ENCODE measurements at regions not wholly inside any gene's neighbourhood (a gene's known extent, or its start where the extent isn't known, plus 50 kb on each side); places are given as distances from the start of the nearest gene placed in this dataset.
"Not testable (repeated sequence)": the region's sequence is repeated elsewhere in the genome, so short reads cannot be mapped to it uniquely, and the experiment has no call there.

GRCh38 chr20:54324652-54325285 lies 116.9 kb downstream of the PFDN4 start:
- DNase-seq = no peak

GRCh38 chr20:54335299-54335698 lies 127.4 kb downstream of the PFDN4 start:
- DNase-seq = no peak

GRCh38 chr20:54337144-54337543 lies 129.3 kb downstream of the PFDN4 start:
- DNase-seq = no peak

- DNase-seq = no peak
These were observed 131.2 kb downstream of the PFDN4 start for GRCh38 chr20:54339093-54339492.

GRCh38 chr20:54340206-54340605 lies 132.3 kb downstream of the PFDN4 start:
- DNase-seq = no peak

- no peak for DNase-seq
These were observed 132.8 kb downstream of the PFDN4 start for GRCh38 chr20:54340667-54341081.

- DNase-seq = no peak
These were observed 133.0 kb upstream of the DOK5 start for GRCh38 chr20:54342258-54342920.

GRCh38 chr20:54343099-54343498 lies 132.3 kb upstream of the DOK5 start:
- no peak for DNase-seq

- no peak for DNase-seq
These were observed 131.8 kb upstream of the DOK5 start for GRCh38 chr20:54343634-54344033.

GRCh38 chr20:54344832-54345231 lies 130.6 kb upstream of the DOK5 start:
- no peak for DNase-seq

GRCh38 chr20:54345301-54345724 lies 130.1 kb upstream of the DOK5 start:
- DNase-seq = no peak

GRCh38 chr20:54345821-54346220 lies 129.6 kb upstream of the DOK5 start:
- DNase-seq = no peak

- no peak for DNase-seq
These were observed 129.1 kb upstream of the DOK5 start for GRCh38 chr20:54346276-54346675.

GRCh38 chr20:54347166-54347833 lies 128.1 kb upstream of the DOK5 start:
- no peak for DNase-seq

- DNase-seq = no peak
These were observed 125.0 kb upstream of the DOK5 start for GRCh38 chr20:54350415-54350814.

GRCh38 chr20:54351371-54352136 lies 123.8 kb upstream of the DOK5 start:
- no peak for DNase-seq

- DNase-seq = not testable (repeated sequence)
These were observed 122.9 kb upstream of the DOK5 start for GRCh38 chr20:54352541-54352940.

GRCh38 chr20:54353292-54353691 lies 122.1 kb upstream of the DOK5 start:
- DNase-seq = no peak

GRCh38 chr20:54355631-54356280 lies 119.6 kb upstream of the DOK5 start:
- DNase-seq = peak; percentile 9

- no peak for DNase-seq
These were observed 118.6 kb upstream of the DOK5 start for GRCh38 chr20:54356801-54357200.

- DNase-seq = no peak
These were observed 113.9 kb upstream of the DOK5 start for GRCh38 chr20:54361475-54361874.

- DNase-seq = no peak
These were observed 113.1 kb upstream of the DOK5 start for GRCh38 chr20:54362283-54362682.

GRCh38 chr20:54364365-54364764 lies 111.0 kb upstream of the DOK5 start:
- DNase-seq = no peak
